DMS53 treated with DMSO at 0.1 percent for 48 hours (cell line): ENCODE measurements at regions not wholly inside any gene's neighbourhood (a gene's known extent, or its start where the extent isn't known, plus 50 kb on each side); places are given as distances from the start of the nearest gene placed in this dataset.

ENCODE experiments used
- DNase-seq: peaks from one replicate; lab custom pipeline; 2025; ENCODE audit not compliant: unreplicated experiment; lab: John Stamatoyannopoulos, UW

GRCh38 chr11:11045156-11045930 lies 187.5 kb upstream of the ZBED5 start:
- no peak for DNase-seq

- no peak for DNase-seq
Observed at GRCh38 chr11:11044137-11044855, 186.4 kb upstream of the ZBED5 start.

GRCh38 chr11:11043721-11044120 lies 185.9 kb upstream of the ZBED5 start:
- DNase-seq = no peak

- no peak for DNase-seq
Observed at GRCh38 chr11:11039208-11039965, 181.5 kb upstream of the ZBED5 start.

GRCh38 chr11:11038782-11039181 lies 180.9 kb upstream of the ZBED5 start:
- DNase-seq = no peak

- no peak for DNase-seq
Observed at GRCh38 chr11:11038352-11038751, 180.5 kb upstream of the ZBED5 start.

- peak; percentile 80 for DNase-seq
Observed at GRCh38 chr11:11036848-11037732, 179.2 kb upstream of the ZBED5 start.

- DNase-seq = no peak
Observed at GRCh38 chr11:11036185-11036847, 178.5 kb upstream of the ZBED5 start.

GRCh38 chr11:11035331-11035730 lies 177.5 kb upstream of the ZBED5 start:
- no peak for DNase-seq

- DNase-seq = no peak
Observed at GRCh38 chr11:11034476-11034875, 176.6 kb upstream of the ZBED5 start.

GRCh38 chr11:11032066-11032465 lies 174.2 kb upstream of the ZBED5 start:
- DNase-seq = no peak

- no peak for DNase-seq
Observed at GRCh38 chr11:11029027-11029426, 171.2 kb upstream of the ZBED5 start.

GRCh38 chr11:11028017-11028692 lies 170.3 kb upstream of the ZBED5 start:
- DNase-seq = peak; percentile 50

- no peak for DNase-seq
Observed at GRCh38 chr11:11027288-11027687, 169.4 kb upstream of the ZBED5 start.

GRCh38 chr11:11025087-11025486 lies 167.2 kb upstream of the ZBED5 start:
- no peak for DNase-seq

- peak; percentile 12 for DNase-seq
Observed at GRCh38 chr11:11022125-11022730, 164.4 kb upstream of the ZBED5 start.

- DNase-seq = no peak
Observed at GRCh38 chr11:11021563-11021962, 163.7 kb upstream of the ZBED5 start.

- DNase-seq = no peak
Observed at GRCh38 chr11:11020747-11021149, 162.9 kb upstream of the ZBED5 start.

GRCh38 chr11:11020219-11020726 lies 162.4 kb upstream of the ZBED5 start:
- no peak for DNase-seq
